HepG2 (cell line): ENCODE measurements at regions not wholly inside any gene's neighbourhood (a gene's known extent, or its start where the extent isn't known, plus 50 kb on each side); places are given as distances from the start of the nearest gene placed in this dataset.

ENCODE experiments used
- ATAC-seq: fragments of 200-7000 bp; cut with Tn5 transposase; 3 replicates; pipeline ENCODE4 v1.9.1; 2020; ENCODE audit warnings: mild to moderate bottlenecking, moderate library complexity
- BruUV-seq: library from RNA; stranded (reverse); fragments of 400-500 nt; replicated peaks from 2 replicates; lab custom pipeline; 2021; lab: Mats Ljungman, UMichigan
- CTCF ChIA-PET: fragments of 300-600 bp; formaldehyde crosslinking; extraction: SDS; loops from one replicate; lab custom pipeline; 2021; ENCODE audit warnings: low total read pairs, inconsistent platforms, low intra/inter-chr PET ratio; lab: Yijun Ruan, JAX
- POLR2A ChIA-PET: fragments of 350-600 bp; sonication (Branson Sonifier 250); formaldehyde crosslinking; loops from one replicate; lab custom pipeline; 2020; ENCODE audit warnings: antibody characterized with exemption, inconsistent platforms; lab: Yijun Ruan, JAX
- DNase-seq: peaks from one replicate; pipeline ENCODE4 v3.0.0-alpha.2; 2015; ENCODE audit warnings: low spot score
- FAIRE-seq: peaks from 3 replicates; lab custom pipeline; 2011; peaks lifted over from hg19 to GRCh38; lab: Jason Lieb, UNC
- H2AFZ ChIP-seq: one replicate; pipeline ENCODE4 v1.6.1; 2011; ENCODE audit warnings: low read length, inconsistent platforms
- H3K27ac ChIP-seq: fragments of 300-600 bp; 3 replicates; pipeline ENCODE4 v1.8.0; 2011; ENCODE audit warnings: mixed run types, mild to moderate bottlenecking, mixed read lengths, low read length, inconsistent platforms; ENCODE audit not compliant: insufficient read depth; ENCODE audit errors: extremely low read length
- H3K27me3 ChIP-seq, 2 experiments: fragments of 200-600 bp in 1 of 2; 2 replicates in 1 of 2; 3 replicates in 1 of 2; pipeline versions ENCODE4 v1.6.0 to v1.8.0; 2011; ENCODE audit warnings: low read length in 2 of 2, mild to moderate bottlenecking in 2 of 2, moderate library complexity in 2 of 2, inconsistent platforms in 1 of 2; ENCODE audit not compliant: insufficient read depth in 2 of 2, control insufficient read depth in 1 of 2
- H3K36me3 ChIP-seq, 2 experiments: fragments of 200-600 bp in 1 of 2; replicated peaks in 1 of 2; 2 replicates in 1 of 2; 3 replicates in 1 of 2; pipeline versions ENCODE4 v1.5.1 to v1.8.0; 2011; ENCODE audit warnings: low read length in 2 of 2, inconsistent platforms in 1 of 2; ENCODE audit not compliant: insufficient read depth in 2 of 2, control insufficient read depth in 1 of 2
- H3K4me1 ChIP-seq: 2 replicates; pipeline ENCODE4 v1.5.1; 2012; ENCODE audit warnings: low read length, inconsistent platforms; ENCODE audit not compliant: insufficient read depth
- H3K4me2 ChIP-seq: 2 replicates; pipeline ENCODE4 v1.6.0; 2011; ENCODE audit warnings: low read depth, low read length, inconsistent platforms
- H3K4me3 ChIP-seq, 3 experiments: fragments of 200-600 bp in 1 of 3; sonication (generic), shearing (Covaris generic) in 1 of 3; replicated peaks in 1 of 3; 2 replicates each; pipeline ENCODE4 v1.5.1; 2011 to 2016; ENCODE audit warnings: low read length in 3 of 3, inconsistent platforms in 2 of 3, low read depth in 2 of 3, mild to moderate bottlenecking in 2 of 3, control low read depth in 1 of 3, mixed read lengths in 1 of 3; ENCODE audit not compliant: insufficient read depth in 1 of 3
- H3K79me2 ChIP-seq: one replicate; pipeline ENCODE4 v1.6.1; 2011; ENCODE audit warnings: low read length, inconsistent platforms; ENCODE audit not compliant: insufficient read depth
- H3K9ac ChIP-seq: 2 replicates; pipeline ENCODE4 v1.6.0; 2011; ENCODE audit warnings: mild to moderate bottlenecking, low read depth, low read length, inconsistent platforms; ENCODE audit not compliant: insufficient read depth
- H3K9me3 ChIP-seq: 2 replicates; pipeline ENCODE4 v1.5.1; 2012; ENCODE audit warnings: mild to moderate bottlenecking, low read length
- H4K20me1 ChIP-seq: 2 replicates; pipeline ENCODE4 v1.6.0; 2011; ENCODE audit warnings: inconsistent platforms, mild to moderate bottlenecking, low read length, moderate library complexity; ENCODE audit not compliant: insufficient read depth
- FOXC1 ChIP-seq: sonication (generic); formaldehyde crosslinking; IDR thresholded peaks from 2 replicates; pipeline ENCODE4 v1.8.0; 2022; ENCODE audit warnings: mild to moderate bottlenecking, missing genetic modification reagents, borderline replicate concordance
- JUN ChIP-seq: sonication (generic); formaldehyde crosslinking; IDR thresholded peaks from 2 replicates; pipeline ENCODE4 v1.4.0; 2020; ENCODE audit warnings: mild to moderate bottlenecking, missing genetic modification reagents
- KLF9 ChIP-seq: IDR thresholded peaks from 2 replicates; pipeline ENCODE4 v1.6.1; 2016; ENCODE audit warnings: low read depth
- NR2F1 ChIP-seq, 2 experiments: fragments of 450-650 bp in 1 of 2; formaldehyde crosslinking in 1 of 2; IDR thresholded peaks; 2 replicates each; pipeline versions ENCODE4 v1.5.0 to v1.6.1; 2016 to 2020; ENCODE audit warnings: mild to moderate bottlenecking in 1 of 2, missing compliant biosample characterization in 1 of 2, missing genetic modification reagents in 1 of 2, moderate library complexity in 1 of 2
- SCMH1 ChIP-seq: sonication (generic); formaldehyde crosslinking; IDR thresholded peaks from 2 replicates; pipeline ENCODE4 v1.9.0; 2021; ENCODE audit warnings: missing genetic modification reagents, mild to moderate bottlenecking, borderline replicate concordance
- ZIK1 ChIP-seq: sonication (generic); formaldehyde crosslinking; IDR thresholded peaks from 2 replicates; pipeline ENCODE4 v1.5.0; 2020; ENCODE audit warnings: mild to moderate bottlenecking, low read depth, missing genetic modification reagents, borderline replicate concordance
- ZNF317 ChIP-seq: sonication (generic); formaldehyde crosslinking; IDR thresholded peaks from 2 replicates; pipeline ENCODE4 v1.5.0; 2020; ENCODE audit warnings: mild to moderate bottlenecking, missing genetic modification reagents
- ZNF431 ChIP-seq: sonication (generic); formaldehyde crosslinking; IDR thresholded peaks from 2 replicates; pipeline ENCODE4 v1.9.0; 2022; ENCODE audit warnings: missing genetic modification reagents, low read depth, mild to moderate bottlenecking, borderline replicate concordance
- ZNF484 ChIP-seq: sonication (generic); formaldehyde crosslinking; IDR thresholded peaks from 2 replicates; pipeline ENCODE4 v1.5.1; 2020; ENCODE audit warnings: mild to moderate bottlenecking, low read depth, missing genetic modification reagents, borderline replicate concordance
- ZNF564 ChIP-seq: sonication (generic); formaldehyde crosslinking; IDR thresholded peaks from 2 replicates; pipeline ENCODE4 v1.8.1; 2023; ENCODE audit warnings: mild to moderate bottlenecking, missing genetic modification reagents
- ZNF672 ChIP-seq: sonication (generic); formaldehyde crosslinking; IDR thresholded peaks from 2 replicates; pipeline ENCODE4 v1.8.1; 2022; ENCODE audit warnings: missing genetic modification reagents
- WGBS: methylation state at CpG from one replicate; pipeline ENCODE4 v1.1.6; 2017; ENCODE audit warnings: low lambda C conversion rate; 5-methylcytosine and 5-hydroxymethylcytosine counted together
- in situ Hi-C: cut with HindIII; loops from 2 replicates; pipeline ENCODE4 v1.10.0; 2017; ENCODE audit warnings: low pct_unique_long_range_greater_than_20kb; ENCODE audit not compliant: extremely low pct_ligation_motif_present
- intact Hi-C: fragments of 100-400 bp; cut with micrococcal nuclease; formaldehyde crosslinking; loops from one replicate; pipeline ENCODE4 v1.10.0; 2022; ENCODE audit not compliant: unreplicated experiment
- TF ChIP-seq, protein P1 (sequence below): sonication (generic); formaldehyde crosslinking; IDR thresholded peaks from 2 replicates; pipeline ENCODE4 v1.4.0; 2020; ENCODE audit warnings: missing genetic modification reagents
- TF ChIP-seq, protein P2 (sequence below): sonication (generic); formaldehyde crosslinking; IDR thresholded peaks from 2 replicates; pipeline ENCODE4 v1.4.0; 2020; ENCODE audit warnings: mild to moderate bottlenecking, missing genetic modification reagents
- TF ChIP-seq, protein P3 (sequence below): sonication (generic); formaldehyde crosslinking; IDR thresholded peaks from 2 replicates; pipeline ENCODE4 v1.5.0; 2020; ENCODE audit warnings: missing genetic modification reagents

DNA sequence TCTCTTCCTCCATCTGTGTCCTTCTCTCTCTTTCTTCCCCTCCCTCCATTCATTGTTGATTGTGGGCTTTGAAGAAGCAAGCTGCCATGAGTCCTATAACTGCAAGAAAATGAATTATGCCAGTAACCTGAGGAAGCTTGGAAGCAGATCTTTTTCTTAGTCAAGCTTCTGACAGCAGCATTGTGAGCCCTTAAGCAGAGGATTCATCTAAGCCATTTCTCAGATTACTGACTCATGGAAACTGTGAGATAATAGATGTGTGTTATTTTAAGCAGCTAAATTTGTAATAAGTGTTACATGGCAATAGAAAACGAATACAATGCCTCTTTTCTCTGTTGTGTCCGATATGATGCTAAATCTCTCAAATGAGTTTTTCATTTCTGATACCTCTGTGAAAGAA lies 1109.7 kb downstream of the CDH11 start:
- Histone ChIP-seq H3K9me3 (peaks cover 27% of the 10 kb centered on the region), H4K20me1 (no peaks in the 10 kb centered on the region), H3K79me2 (no peaks in the 10 kb centered on the region), H3K4me1 (no peaks in the 10 kb centered on the region), H2AFZ (no peak overlapping the region), H3K9ac (no peak overlapping the region), H3K4me3 (no peak overlapping the region), H3K27me3 (no peaks in the 10 kb centered on the region), H3K27ac (no peak overlapping the region), H3K36me3 (no peaks in the 10 kb centered on the region), H3K4me2 (no peak overlapping the region)
- no TSS peak for BruUV-seq
- WGBS = 0% methylated on average over 2 of the region's 2 CpGs
- ATAC-seq (no peak), DNase-seq (no peak), FAIRE-seq (no peak)
- intact Hi-C loops (no loop called here), in situ Hi-C loops (no loop called here)
- POLR2A ChIA-PET = no interaction called here
- CTCF ChIA-PET = no interaction called here
- TF ChIP-seq NR2F1 (CRISPR knock-in tag; IDR thresholded peaks at IDR 0.05) = no peak
- TF ChIP-seq ZNF317 (CRISPR knock-in tag) = no peak
- TF ChIP-seq, protein P1, sequence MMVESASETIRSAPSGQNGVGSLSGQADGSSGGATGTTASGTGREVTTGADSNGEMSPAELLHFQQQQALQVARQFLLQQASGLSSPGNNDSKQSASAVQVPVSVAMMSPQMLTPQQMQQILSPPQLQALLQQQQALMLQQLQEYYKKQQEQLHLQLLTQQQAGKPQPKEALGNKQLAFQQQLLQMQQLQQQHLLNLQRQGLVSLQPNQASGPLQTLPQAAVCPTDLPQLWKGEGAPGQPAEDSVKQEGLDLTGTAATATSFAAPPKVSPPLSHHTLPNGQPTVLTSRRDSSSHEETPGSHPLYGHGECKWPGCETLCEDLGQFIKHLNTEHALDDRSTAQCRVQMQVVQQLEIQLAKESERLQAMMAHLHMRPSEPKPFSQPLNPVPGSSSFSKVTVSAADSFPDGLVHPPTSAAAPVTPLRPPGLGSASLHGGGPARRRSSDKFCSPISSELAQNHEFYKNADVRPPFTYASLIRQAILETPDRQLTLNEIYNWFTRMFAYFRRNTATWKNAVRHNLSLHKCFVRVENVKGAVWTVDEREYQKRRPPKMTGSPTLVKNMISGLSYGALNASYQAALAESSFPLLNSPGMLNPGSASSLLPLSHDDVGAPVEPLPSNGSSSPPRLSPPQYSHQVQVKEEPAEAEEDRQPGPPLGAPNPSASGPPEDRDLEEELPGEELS = no peak
- TF ChIP-seq, protein P2, sequence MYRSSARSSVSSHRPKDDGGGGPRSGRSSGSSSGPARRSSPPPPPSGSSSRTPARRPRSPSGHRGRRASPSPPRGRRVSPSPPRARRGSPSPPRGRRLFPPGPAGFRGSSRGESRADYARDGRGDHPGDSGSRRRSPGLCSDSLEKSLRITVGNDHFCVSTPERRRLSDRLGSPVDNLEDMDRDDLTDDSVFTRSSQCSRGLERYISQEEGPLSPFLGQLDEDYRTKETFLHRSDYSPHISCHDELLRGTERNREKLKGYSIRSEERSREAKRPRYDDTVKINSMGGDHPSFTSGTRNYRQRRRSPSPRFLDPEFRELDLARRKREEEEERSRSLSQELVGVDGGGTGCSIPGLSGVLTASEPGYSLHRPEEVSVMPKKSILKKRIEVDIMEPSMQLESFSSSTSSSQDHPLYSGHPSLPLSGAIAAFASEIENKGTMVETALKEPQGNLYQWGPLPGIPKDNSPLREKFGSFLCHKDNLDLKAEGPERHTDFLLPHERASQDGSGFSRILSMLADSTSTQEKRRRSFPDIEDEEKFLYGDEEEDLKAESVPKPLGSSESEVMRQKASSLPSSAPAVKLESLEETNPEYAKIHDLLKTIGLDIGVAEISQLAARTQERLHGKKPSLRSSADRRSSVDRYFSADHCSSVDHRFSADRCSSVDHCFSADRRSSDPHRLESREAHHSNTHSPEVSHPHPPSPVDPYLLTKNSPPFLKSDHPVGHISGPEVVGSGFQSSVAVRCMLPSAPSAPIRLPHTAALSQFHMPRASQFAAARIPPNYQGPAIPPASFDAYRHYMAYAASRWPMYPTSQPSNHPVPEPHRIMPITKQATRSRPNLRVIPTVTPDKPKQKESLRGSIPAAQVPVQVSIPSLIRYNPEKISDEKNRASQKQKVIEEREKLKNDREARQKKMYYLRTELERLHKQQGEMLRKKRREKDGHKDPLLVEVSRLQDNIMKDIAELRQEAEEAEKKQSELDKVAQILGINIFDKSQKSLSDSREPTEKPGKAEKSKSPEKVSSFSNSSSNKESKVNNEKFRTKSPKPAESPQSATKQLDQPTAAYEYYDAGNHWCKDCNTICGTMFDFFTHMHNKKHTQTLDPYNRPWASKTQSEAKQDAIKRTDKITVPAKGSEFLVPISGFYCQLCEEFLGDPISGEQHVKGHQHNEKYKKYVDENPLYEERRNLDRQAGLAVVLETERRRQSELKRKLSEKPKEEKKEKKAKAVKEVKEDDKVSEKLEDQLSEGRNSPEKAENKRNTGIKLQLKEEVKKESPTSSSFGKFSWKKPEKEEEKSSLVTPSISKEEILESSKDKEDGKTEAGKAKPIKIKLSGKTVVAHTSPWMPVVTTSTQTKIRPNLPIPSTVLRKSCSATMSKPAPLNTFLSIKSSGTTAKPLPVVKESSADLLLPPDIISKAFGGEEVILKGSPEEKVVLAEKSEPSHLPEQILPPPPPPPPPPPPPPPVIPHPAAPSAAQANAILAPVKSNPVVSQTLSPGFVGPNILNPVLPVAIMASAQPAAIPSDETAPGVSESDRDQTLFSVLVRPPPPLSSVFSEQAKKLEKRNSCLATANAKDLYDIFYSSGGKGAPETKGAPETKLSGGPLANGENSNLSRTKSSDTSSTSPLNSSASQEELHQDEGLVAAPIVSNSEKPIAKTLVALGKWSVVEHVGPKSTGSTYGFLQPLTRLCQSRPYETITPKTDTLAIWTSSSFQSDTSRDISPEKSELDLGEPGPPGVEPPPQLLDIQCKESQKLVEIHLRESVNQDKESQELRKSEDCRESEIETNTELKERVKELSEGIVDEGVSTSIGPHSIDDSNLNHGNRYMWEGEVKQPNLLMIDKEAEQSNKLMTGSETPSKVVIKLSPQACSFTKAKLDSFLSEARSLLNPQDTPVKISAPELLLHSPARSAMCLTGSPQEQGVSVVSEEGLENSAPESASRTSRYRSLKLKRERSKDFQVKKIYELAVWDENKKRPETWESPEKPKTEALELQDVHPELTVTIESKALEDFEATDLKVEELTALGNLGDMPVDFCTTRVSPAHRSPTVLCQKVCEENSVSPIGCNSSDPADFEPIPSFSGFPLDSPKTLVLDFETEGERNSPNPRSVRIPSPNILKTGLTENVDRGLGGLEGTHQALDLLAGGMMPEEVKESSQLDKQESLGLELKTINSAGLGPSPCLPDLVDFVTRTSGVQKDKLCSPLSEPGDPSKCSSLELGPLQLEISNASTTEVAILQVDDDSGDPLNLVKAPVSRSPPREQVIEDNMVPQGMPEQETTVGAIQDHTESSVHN (CRISPR knock-in tag) = no peak
- no peak for TF ChIP-seq JUN (CRISPR knock-in tag)
- TF ChIP-seq, protein P3, sequence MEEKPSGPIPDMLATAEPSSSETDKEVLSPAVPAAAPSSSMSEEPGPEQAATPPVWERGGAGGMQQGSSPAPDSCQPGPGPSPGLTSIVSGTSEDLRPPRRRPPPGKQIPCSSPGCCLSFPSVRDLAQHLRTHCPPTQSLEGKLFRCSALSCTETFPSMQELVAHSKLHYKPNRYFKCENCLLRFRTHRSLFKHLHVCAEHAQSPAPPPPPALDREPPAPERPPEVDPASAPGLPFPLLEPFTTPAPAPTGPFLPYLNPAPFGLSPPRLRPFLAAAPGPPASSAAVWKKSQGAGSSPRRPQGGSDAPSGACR (CRISPR knock-in tag) = no peak
- TF ChIP-seq ZNF672 (CRISPR knock-in tag) = no peak
- no peak for TF ChIP-seq KLF9
- TF ChIP-seq SCMH1 (CRISPR knock-in tag) = no peak
- no peak for TF ChIP-seq ZNF484 (CRISPR knock-in tag)
- TF ChIP-seq ZIK1 (CRISPR knock-in tag) = no peak
- no peak for TF ChIP-seq FOXC1
- TF ChIP-seq ZNF431 = no peak
- TF ChIP-seq ZNF564 (CRISPR knock-in tag) = no peak
